ENCODE measurements at regions not wholly inside any gene's neighbourhood (a gene's known extent, or its start where the extent isn't known, plus 50 kb on each side); places are given as distances from the start of the nearest gene placed in this dataset.
"Not testable (repeated sequence)": the region's sequence is repeated elsewhere in the genome, so short reads cannot be mapped to it uniquely, and the experiment has no call there.

- H3K9me3 ChIP-seq: no peaks in the 10 kb centered on the region
- peaks cover 3% of the 10 kb centered on the region; the same call in 1 of the 2 replicates for H3K4me1 ChIP-seq
- no peaks in the 10 kb centered on the region; the same call in 1 of the 2 replicates for H3K36me3 ChIP-seq (replicated peaks)
- in situ Hi-C loops (cut with MboI; ENCODE audit: low sequenced_read_pairs): no loop called here
- DNase-seq (ENCODE audit: low spot score in 2 of 2): no peak
- H3K4me3 ChIP-seq: no peak overlapping the region
- H3K27me3 ChIP-seq (ENCODE audit: low read depth): peaks cover 6% of the 10 kb centered on the region; the same call in 1 of the 2 replicates
Observed at GRCh38 chr12:20044351-20044750, 324.0 kb upstream of the PDE3A start.

- no peak overlapping the region for H3K4me3 ChIP-seq
- H3K9me3 ChIP-seq: no peaks in the 10 kb centered on the region
- H3K4me1 ChIP-seq: peaks cover 3% of the 10 kb centered on the region
- no peaks in the 10 kb centered on the region; the same call in 1 of the 2 replicates for H3K36me3 ChIP-seq (replicated peaks)
- no peak for DNase-seq (ENCODE audit: low spot score in 2 of 2)
- in situ Hi-C loops (cut with MboI; ENCODE audit: low sequenced_read_pairs): no loop called here
- 0 out of 2 replicates have a peak, but pooled peaks cover 4% of the 10 kb centered on the region for H3K27me3 ChIP-seq (ENCODE audit: low read depth)
Observed at GRCh38 chr12:20044846-20045245, 323.5 kb upstream of the PDE3A start.

- Histone ChIP-seq H3K36me3 (replicated peaks) (no peaks in the 10 kb centered on the region), H3K4me1 (peaks cover 3% of the 10 kb centered on the region), H3K4me3 (no peak overlapping the region), H3K9me3 (no peaks in the 10 kb centered on the region), H3K27me3 (ENCODE audit: low read depth) (no peaks in the 10 kb centered on the region)
- DNase-seq (ENCODE audit: low spot score in 2 of 2): no peak
- in situ Hi-C loops (cut with MboI; ENCODE audit: low sequenced_read_pairs): no loop called here
Observed at GRCh38 chr12:20047901-20048300, 320.4 kb upstream of the PDE3A start.

DNA sequence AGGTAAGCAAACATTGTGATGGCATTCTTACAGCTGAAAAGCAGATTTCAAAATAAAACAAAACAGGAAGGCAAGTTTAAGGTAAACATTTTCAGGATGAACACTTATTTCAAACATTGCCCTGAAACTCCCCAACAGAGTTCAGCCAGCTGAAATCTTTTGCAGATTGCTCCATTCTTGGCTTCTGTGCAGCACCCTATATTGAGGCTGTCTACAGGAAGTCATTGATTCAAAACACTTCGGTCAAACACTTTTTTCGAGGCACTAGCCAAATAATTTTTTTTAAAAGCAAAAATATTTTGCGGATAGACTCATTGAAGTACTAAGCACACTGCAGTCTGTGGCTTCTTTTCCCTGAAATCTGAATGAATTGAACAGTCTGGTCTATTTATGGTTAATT is 318.1 kb upstream of the PDE3A start:
- in situ Hi-C loops (cut with MboI; ENCODE audit: low sequenced_read_pairs): no loop called here
- DNase-seq (ENCODE audit: low spot score in 2 of 2): no peak
- Histone ChIP-seq H3K4me3 (no peak overlapping the region), H3K27me3 (ENCODE audit: low read depth) (no peaks in the 10 kb centered on the region), H3K9me3 (no peaks in the 10 kb centered on the region), H3K4me1 (peaks cover 3% of the 10 kb centered on the region), H3K36me3 (replicated peaks) (no peaks in the 10 kb centered on the region)

GRCh38 chr12:20053782-20054181 is 314.6 kb upstream of the PDE3A start:
- H3K4me1 ChIP-seq: no peaks in the 10 kb centered on the region; the same call in 1 of the 2 replicates
- no peaks in the 10 kb centered on the region for H3K36me3 ChIP-seq (replicated peaks)
- no peaks in the 10 kb centered on the region for H3K9me3 ChIP-seq
- H3K4me3 ChIP-seq: no peak overlapping the region
- no peak for DNase-seq (ENCODE audit: low spot score in 2 of 2)
- no peaks in the 10 kb centered on the region for H3K27me3 ChIP-seq (ENCODE audit: low read depth)
- in situ Hi-C loops (cut with MboI; ENCODE audit: low sequenced_read_pairs): no loop called here

- Histone ChIP-seq H3K4me1 (no peaks in the 10 kb centered on the region), H3K9me3 (no peaks in the 10 kb centered on the region), H3K4me3 (no peak overlapping the region), H3K36me3 (replicated peaks) (no peaks in the 10 kb centered on the region), H3K27me3 (ENCODE audit: low read depth) (no peaks in the 10 kb centered on the region)
- DNase-seq (ENCODE audit: low spot score in 2 of 2): no peak
- in situ Hi-C loops (cut with MboI; ENCODE audit: low sequenced_read_pairs): no loop called here
Observed at GRCh38 chr12:20055856-20056255, 312.5 kb upstream of the PDE3A start.

- Histone ChIP-seq H3K9me3 (no peaks in the 10 kb centered on the region), H3K4me3 (no peak overlapping the region), H3K36me3 (replicated peaks) (no peaks in the 10 kb centered on the region), H3K4me1 (no peaks in the 10 kb centered on the region), H3K27me3 (ENCODE audit: low read depth) (no peaks in the 10 kb centered on the region)
- no peak for DNase-seq (ENCODE audit: low spot score in 2 of 2)
- in situ Hi-C loops (cut with MboI; ENCODE audit: low sequenced_read_pairs): no loop called here
Observed at GRCh38 chr12:20057398-20057797, 310.9 kb upstream of the PDE3A start.

DNA sequence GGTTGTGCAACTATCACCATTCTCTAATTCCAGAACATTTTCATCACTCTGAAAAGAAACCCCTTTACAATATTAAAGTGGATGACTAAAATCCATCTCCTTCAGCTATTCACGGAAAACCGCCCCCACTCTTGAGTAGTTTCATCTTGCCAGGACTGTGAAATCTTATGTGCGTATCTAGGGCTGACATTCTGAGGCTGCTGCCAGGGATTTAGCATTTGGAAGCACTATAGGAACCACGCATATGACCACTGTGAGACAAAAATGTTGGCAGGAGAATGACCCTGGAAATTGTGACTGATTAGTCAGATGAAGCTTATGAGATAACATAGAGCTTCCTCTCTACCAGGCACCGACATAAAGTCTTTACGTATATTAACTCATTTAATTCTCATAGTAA is 305.2 kb upstream of the PDE3A start:
- no peak for DNase-seq (ENCODE audit: low spot score in 2 of 2)
- Histone ChIP-seq H3K9me3 (no peaks in the 10 kb centered on the region), H3K4me3 (no peak overlapping the region), H3K36me3 (replicated peaks) (no peaks in the 10 kb centered on the region), H3K27me3 (ENCODE audit: low read depth) (no peaks in the 10 kb centered on the region), H3K4me1 (no peaks in the 10 kb centered on the region)
- in situ Hi-C loops (cut with MboI; ENCODE audit: low sequenced_read_pairs): no loop called here

- Histone ChIP-seq H3K4me1 (peaks cover 8% of the 10 kb centered on the region; the same call in 1 of the 2 replicates), H3K9me3 (no peaks in the 10 kb centered on the region), H3K4me3 (no peak overlapping the region), H3K27me3 (ENCODE audit: low read depth) (peaks cover 2% of the 10 kb centered on the region; the same call in 1 of the 2 replicates), H3K36me3 (replicated peaks) (no peaks in the 10 kb centered on the region)
- DNase-seq (ENCODE audit: low spot score in 2 of 2): no peak
- in situ Hi-C loops (cut with MboI; ENCODE audit: low sequenced_read_pairs): no loop called here
Observed at GRCh38 chr12:20077618-20078017, 290.7 kb upstream of the PDE3A start.

DNA sequence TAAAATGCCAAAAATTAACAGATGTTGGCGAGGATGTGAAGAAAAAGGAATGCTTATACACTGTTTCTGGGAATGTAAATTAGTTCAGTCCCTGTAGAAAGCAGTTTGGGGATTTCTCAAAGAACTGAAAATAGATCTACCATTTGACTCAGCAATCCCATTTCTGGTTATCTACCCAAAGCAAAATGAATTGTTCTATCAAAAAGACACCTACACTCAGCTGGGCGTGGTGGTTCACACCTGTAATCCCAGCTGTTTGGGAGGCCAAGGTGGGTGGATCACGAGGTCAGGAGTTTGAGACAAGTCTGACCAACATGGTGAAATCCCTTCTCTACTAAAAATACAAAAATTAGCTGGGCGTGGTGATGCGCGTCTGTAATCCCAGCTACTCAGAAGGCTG is 279.3 kb upstream of the PDE3A start:
- Histone ChIP-seq H3K4me1 (no peaks in the 10 kb centered on the region), H3K27me3 (ENCODE audit: low read depth) (no peaks in the 10 kb centered on the region), H3K36me3 (replicated peaks) (no peaks in the 10 kb centered on the region), H3K4me3 (no peak overlapping the region), H3K9me3 (no peaks in the 10 kb centered on the region)
- no peak for DNase-seq (ENCODE audit: low spot score in 2 of 2)
- in situ Hi-C loops (cut with MboI; ENCODE audit: low sequenced_read_pairs): no loop called here

- H3K36me3 ChIP-seq (replicated peaks); H3K4me1 ChIP-seq; H3K4me3 ChIP-seq; in situ Hi-C loops (cut with MboI; ENCODE audit: low sequenced_read_pairs); H3K27me3 ChIP-seq (ENCODE audit: low read depth); DNase-seq (ENCODE audit: low spot score in 2 of 2); H3K9me3 ChIP-seq: not testable (repeated sequence)
Observed at GRCh38 chr12:20093190-20093810, 275.0 kb upstream of the PDE3A start.

- in situ Hi-C loops (cut with MboI; ENCODE audit: low sequenced_read_pairs): no loop called here
- no peaks in the 10 kb centered on the region for H3K4me1 ChIP-seq
- H3K36me3 ChIP-seq (replicated peaks): no peaks in the 10 kb centered on the region
- H3K4me3 ChIP-seq: no peak overlapping the region
- no peaks in the 10 kb centered on the region for H3K27me3 ChIP-seq (ENCODE audit: low read depth)
- H3K9me3 ChIP-seq: no peaks in the 10 kb centered on the region
- DNase-seq (ENCODE audit: low spot score in 2 of 2): no peak
Observed at GRCh38 chr12:20096430-20096829, 271.9 kb upstream of the PDE3A start.

GRCh38 chr12:20097626-20098025 is 270.7 kb upstream of the PDE3A start:
- DNase-seq (ENCODE audit: low spot score in 2 of 2): no peak
- H3K27me3 ChIP-seq (ENCODE audit: low read depth): no peaks in the 10 kb centered on the region
- H3K36me3 ChIP-seq (replicated peaks): no peaks in the 10 kb centered on the region
- H3K9me3 ChIP-seq: no peaks in the 10 kb centered on the region
- in situ Hi-C loops (cut with MboI; ENCODE audit: low sequenced_read_pairs): no loop called here
- H3K4me1 ChIP-seq: no peaks in the 10 kb centered on the region
- no peak overlapping the region for H3K4me3 ChIP-seq

DNA sequence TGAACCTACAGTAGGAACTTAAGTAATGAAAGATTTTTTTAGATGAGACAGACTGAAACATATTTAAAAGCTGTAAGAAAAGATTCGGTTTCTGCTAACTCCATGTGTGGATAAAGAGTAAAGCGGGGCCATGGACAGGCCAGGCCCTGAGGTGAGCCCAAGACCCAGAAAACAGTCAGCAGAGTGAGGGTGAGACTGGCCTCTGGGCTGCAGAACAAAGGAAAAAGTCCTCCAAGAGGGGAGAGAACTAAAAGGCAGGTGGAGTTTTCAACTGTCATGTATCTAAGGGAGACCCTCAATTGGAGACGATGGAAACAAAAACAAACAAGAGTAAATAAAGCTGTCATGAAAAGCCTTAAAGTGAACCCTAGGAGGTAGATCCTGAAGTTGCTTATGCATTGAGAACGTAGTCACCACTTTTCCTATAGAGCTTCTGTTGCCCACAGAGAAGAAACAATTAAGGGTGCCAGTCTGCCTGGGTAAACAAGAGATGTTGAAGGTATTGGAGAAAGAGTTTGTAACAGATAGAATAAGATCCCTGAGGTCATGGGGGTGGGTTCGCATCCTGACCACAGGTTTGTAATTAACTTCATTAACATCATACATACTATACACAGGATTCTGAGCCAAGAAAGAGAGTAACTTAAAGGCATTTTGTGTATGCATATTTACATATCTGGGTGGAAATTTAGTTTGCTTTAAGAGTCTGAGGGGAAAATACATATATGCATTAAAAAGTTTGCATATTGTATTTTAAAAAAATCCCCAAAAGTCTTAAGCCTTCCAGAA is 268.7 kb upstream of the PDE3A start:
- in situ Hi-C loops (cut with MboI; ENCODE audit: low sequenced_read_pairs): no loop called here
- no peaks in the 10 kb centered on the region for H3K27me3 ChIP-seq (ENCODE audit: low read depth)
- H3K9me3 ChIP-seq: no peaks in the 10 kb centered on the region
- no peaks in the 10 kb centered on the region for H3K36me3 ChIP-seq (replicated peaks)
- no peaks in the 10 kb centered on the region for H3K4me1 ChIP-seq
- H3K4me3 ChIP-seq: no peak overlapping the region
- no peak for DNase-seq (ENCODE audit: low spot score in 2 of 2)

All from HAP-1 (cell line).